BLaER1 (cell line): ENCODE measurements at regions not wholly inside any gene's neighbourhood (a gene's known extent, or its start where the extent isn't known, plus 50 kb on each side); places are given as distances from the start of the nearest gene placed in this dataset.

Experiments used
- H3K27ac ChIP-seq: shearing (Covaris generic); formaldehyde crosslinking; 2 replicates; pipeline ENCODE4 v1.8.1; 2022
- H3K27me3 ChIP-seq: shearing (Covaris generic); formaldehyde crosslinking; 2 replicates; pipeline ENCODE4 v1.8.1; 2022
- H3K36me3 ChIP-seq: shearing (Covaris generic); formaldehyde crosslinking; 2 replicates; pipeline ENCODE4 v1.8.1; 2022
- H3K4me1 ChIP-seq: shearing (Covaris generic); formaldehyde crosslinking; 2 replicates; pipeline ENCODE4 v1.8.1; 2022
- H3K4me2 ChIP-seq: shearing (Covaris generic); formaldehyde crosslinking; 2 replicates; pipeline ENCODE4 v1.8.1; 2022
- H3K4me3 ChIP-seq: shearing (Covaris generic); formaldehyde crosslinking; 2 replicates; pipeline ENCODE4 v1.8.1; 2022
- H3K9ac ChIP-seq: shearing (Covaris generic); formaldehyde crosslinking; 2 replicates; pipeline ENCODE4 v1.8.1; 2022
- H3K9me3 ChIP-seq: shearing (Covaris generic); formaldehyde crosslinking; 2 replicates; pipeline ENCODE4 v1.8.1; 2022
- H4K20me1 ChIP-seq: shearing (Covaris generic); formaldehyde crosslinking; 2 replicates; pipeline ENCODE4 v1.8.1; 2022
- Cebpa-rat ChIP-seq: shearing (Covaris generic); IDR thresholded peaks from 2 replicates; pipeline ENCODE4 v1.8.1; 2022

DNA sequence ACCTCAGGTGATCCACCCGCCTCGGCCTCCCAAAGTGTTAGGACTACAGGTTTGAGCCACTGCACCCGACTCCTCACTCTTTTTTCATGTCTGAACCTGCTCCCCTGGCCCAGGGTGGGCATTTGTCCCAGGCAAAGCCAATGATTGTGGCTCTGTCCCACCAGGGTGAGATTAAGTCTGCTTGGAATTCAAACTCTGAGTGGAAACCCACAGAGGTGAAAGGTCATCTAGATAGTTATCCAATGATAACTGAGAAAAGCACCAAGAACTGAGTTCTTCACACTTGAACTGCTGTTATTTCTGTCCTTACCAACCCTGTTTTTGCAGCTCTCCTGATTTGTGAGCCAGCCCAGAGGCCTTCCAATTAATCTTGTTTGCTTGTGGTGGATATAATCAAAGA, 62.4 kb upstream of the ACVR1 start:
- TF ChIP-seq Cebpa-rat = no peak
- Histone ChIP-seq H4K20me1 (no peaks in the 10 kb centered on the region), H3K4me1 (no peaks in the 10 kb centered on the region), H3K9me3 (no peaks in the 10 kb centered on the region), H3K4me2 (no peak overlapping the region), H3K4me3 (no peak overlapping the region), H3K36me3 (no peaks in the 10 kb centered on the region), H3K27ac (no peak overlapping the region), H3K9ac (no peak overlapping the region), H3K27me3 (no peaks in the 10 kb centered on the region)

DNA sequence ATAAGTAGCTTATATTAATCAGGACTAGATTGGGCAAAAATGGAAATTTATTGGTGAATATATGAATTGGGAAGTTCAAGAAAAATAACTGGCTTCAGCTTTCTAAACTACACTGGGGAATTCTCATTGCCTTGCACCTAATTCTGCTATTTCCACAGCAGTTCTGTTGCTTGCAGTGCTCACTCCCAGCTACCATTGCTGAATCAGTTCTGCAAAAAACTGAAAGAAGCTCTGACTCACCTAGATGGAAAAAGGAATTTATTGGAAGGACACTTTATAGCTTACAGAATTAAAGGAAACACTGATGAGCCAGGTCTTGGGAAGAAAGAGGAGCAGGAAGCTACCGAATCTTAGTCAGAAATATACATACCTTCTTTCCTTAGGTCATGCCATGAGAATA, 60.3 kb upstream of the ACVR1 start:
- no peak for TF ChIP-seq Cebpa-rat
- Histone ChIP-seq H3K4me1 (no peaks in the 10 kb centered on the region), H3K4me2 (no peak overlapping the region), H3K27ac (no peak overlapping the region), H3K4me3 (no peak overlapping the region), H4K20me1 (no peaks in the 10 kb centered on the region), H3K9ac (no peak overlapping the region), H3K27me3 (no peaks in the 10 kb centered on the region), H3K36me3 (no peaks in the 10 kb centered on the region), H3K9me3 (no peaks in the 10 kb centered on the region)

DNA sequence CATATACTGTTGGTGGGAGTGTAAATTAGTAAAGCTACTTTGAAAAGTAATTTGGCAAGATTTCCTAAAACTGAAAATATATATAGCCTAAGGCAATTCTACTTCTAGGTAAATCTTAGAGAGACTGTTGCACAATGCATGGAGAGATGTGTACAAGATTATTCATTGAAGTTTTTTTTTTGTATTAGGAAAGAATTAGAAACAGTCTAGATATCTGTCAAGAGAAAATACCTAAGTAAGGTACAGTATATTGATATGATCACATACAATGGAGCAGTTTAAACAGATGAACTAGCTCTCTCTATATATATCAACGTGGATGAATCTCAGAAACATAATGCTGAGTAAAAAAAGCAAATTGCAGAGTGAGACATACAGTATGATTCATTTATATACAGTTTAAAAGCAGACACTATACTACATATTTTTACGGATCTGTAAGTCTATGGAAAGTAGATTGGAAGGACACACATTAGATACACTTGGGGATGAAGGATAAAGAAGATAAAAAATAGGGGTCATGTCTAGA, 59.3 kb upstream of the ACVR1 start:
- H4K20me1 ChIP-seq = no peaks in the 10 kb centered on the region
- H3K27me3 ChIP-seq = no peaks in the 10 kb centered on the region
- no peaks in the 10 kb centered on the region for H3K4me1 ChIP-seq
- H3K9ac ChIP-seq = no peak overlapping the region
- H3K4me3 ChIP-seq = no peak overlapping the region
- no peak overlapping the region for H3K27ac ChIP-seq
- H3K36me3 ChIP-seq = no peaks in the 10 kb centered on the region
- no peaks in the 10 kb centered on the region for H3K9me3 ChIP-seq
- H3K4me2 ChIP-seq = no peak overlapping the region
- TF ChIP-seq Cebpa-rat = no peak

DNA sequence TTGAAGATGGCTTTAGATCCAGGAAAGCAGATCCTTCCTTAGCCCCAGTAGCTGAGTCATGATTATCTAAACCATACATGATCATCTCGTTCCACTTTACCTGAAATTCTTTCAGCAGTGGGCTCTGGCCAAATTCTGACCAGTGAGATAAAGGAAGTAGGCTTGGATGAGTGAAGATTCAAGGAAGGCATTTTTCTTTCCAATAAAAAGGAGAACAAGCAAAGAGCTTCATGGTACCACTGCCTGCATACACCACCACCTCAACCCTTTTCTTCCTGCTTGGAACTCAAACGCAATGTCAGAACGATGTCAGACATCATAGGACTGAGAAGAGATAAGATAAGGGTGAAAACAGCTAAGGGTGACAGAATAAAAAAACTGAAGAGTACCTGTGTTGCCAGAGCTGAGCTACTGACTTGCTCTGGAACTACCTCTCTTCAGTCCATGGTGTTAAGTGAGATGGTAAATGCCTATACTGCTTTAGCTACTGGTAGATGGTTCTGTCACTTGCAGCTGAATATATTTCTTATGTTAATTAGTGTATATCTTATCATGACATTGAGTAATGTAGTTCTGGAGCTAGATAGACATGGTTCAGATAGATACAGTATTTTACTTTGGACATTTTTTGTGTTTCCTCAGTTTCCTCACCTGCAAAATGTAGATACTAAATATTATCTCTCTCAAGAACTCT, 58.7 kb upstream of the ACVR1 start:
- Histone ChIP-seq H3K27ac (no peak overlapping the region), H3K27me3 (no peaks in the 10 kb centered on the region), H3K9me3 (no peaks in the 10 kb centered on the region), H3K4me2 (no peak overlapping the region), H3K4me1 (no peaks in the 10 kb centered on the region), H4K20me1 (no peaks in the 10 kb centered on the region), H3K36me3 (no peaks in the 10 kb centered on the region), H3K9ac (no peak overlapping the region), H3K4me3 (no peak overlapping the region)
- TF ChIP-seq Cebpa-rat = no peak

DNA sequence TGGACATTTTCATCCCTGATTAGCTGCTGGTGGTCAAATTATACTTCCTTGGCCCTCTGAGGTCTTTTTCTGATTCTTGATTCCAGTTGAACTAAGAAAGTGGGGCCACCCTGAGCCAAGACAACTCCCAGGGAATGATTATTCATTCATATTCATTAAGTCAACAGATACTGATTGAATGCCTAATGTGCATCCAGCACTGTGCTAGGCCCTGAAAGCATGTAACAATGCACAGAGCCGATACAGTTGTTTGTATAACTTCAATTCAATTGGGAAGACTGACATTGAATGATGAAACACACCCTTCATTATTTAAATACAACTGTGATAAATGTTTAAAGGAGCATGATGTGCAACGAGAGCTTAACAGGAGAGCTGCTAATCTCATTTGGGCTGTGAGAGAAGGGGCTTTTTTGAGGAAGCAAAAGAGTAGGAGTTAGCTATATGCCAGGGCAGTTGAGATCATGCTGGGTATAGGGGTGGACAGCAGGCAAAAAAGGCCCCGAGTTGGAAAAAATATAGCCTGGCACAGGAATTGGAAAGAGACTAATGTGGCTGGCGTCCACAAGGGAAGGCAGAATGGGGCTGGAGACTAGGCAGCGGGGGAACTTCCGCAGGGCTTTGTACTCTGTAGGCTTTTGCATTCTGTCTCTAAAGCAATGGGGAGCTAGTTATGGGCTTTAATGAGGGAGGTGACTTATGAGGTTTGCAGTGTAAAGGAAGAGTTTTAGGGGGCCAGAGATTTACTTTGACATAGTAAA, 57.2 kb upstream of the ACVR1 start:
- Histone ChIP-seq H3K4me1 (no peaks in the 10 kb centered on the region), H3K27ac (no peak overlapping the region), H3K9me3 (no peaks in the 10 kb centered on the region), H3K9ac (no peak overlapping the region), H3K4me3 (no peak overlapping the region), H4K20me1 (no peaks in the 10 kb centered on the region), H3K27me3 (no peaks in the 10 kb centered on the region), H3K4me2 (no peak overlapping the region), H3K36me3 (no peaks in the 10 kb centered on the region)
- no peak for TF ChIP-seq Cebpa-rat

DNA sequence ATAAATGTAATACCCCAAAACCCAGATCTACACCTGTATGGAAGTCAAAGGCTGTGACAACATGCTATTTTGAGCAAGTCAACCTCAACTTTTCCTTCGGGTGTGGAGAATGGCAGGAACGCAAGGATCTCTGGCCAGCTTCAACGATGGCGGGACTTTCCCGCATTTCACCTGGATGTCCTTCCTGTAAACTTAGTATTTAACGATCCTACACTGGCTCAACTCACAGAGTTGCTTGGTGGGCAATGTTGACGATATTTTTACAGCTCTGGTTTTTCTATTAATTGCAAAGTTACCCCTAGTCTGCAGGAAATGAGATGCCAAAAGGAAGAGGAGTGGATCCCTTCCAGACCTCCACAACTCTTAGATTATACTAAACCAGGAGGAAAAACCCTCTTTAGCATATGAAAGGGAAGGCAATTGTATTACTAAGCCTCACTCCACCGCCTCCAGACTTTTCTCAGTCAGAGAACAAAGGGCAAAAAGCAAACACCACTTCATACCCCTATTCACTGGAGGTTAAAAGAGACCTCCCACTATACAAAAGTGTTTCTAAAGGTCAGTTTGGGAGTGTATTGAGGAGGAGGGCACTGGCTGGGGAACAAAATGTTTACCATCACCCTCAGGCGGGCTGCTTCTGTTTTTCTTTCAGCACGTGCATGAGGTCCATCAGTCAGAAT, 56.5 kb upstream of the ACVR1 start:
- Histone ChIP-seq H4K20me1 (no peaks in the 10 kb centered on the region), H3K4me1 (no peaks in the 10 kb centered on the region), H3K4me2 (no peak overlapping the region), H3K9ac (no peak overlapping the region), H3K36me3 (no peaks in the 10 kb centered on the region), H3K27me3 (no peaks in the 10 kb centered on the region), H3K4me3 (no peak overlapping the region), H3K27ac (no peak overlapping the region), H3K9me3 (no peaks in the 10 kb centered on the region)
- TF ChIP-seq Cebpa-rat = no peak

DNA sequence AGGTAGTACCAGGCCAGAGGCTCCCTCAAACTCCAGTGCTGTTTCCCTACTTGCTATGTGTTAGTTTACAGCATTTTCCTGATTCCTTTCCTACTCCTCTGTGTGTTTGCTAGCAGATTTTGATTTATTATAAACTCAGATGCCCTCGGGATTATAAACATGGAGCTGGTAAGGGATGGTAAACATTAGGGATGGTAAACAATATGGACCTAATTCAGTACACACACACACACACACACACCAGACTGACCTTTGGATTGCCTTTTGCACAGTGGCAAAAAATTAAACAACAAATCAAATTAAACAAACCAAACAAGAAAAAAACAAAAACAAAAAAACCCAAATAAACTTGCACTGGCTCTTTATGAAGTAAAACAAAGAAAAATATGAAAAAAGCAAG, 55.4 kb upstream of the ACVR1 start:
- H3K4me2 ChIP-seq = no peak overlapping the region
- H3K4me1 ChIP-seq = no peaks in the 10 kb centered on the region
- no peak overlapping the region for H3K4me3 ChIP-seq
- no peaks in the 10 kb centered on the region for H3K27me3 ChIP-seq
- H3K36me3 ChIP-seq = no peaks in the 10 kb centered on the region
- H4K20me1 ChIP-seq = no peaks in the 10 kb centered on the region
- no peaks in the 10 kb centered on the region for H3K9me3 ChIP-seq
- H3K9ac ChIP-seq = no peak overlapping the region
- no peak for TF ChIP-seq Cebpa-rat
- no peak overlapping the region for H3K27ac ChIP-seq

DNA sequence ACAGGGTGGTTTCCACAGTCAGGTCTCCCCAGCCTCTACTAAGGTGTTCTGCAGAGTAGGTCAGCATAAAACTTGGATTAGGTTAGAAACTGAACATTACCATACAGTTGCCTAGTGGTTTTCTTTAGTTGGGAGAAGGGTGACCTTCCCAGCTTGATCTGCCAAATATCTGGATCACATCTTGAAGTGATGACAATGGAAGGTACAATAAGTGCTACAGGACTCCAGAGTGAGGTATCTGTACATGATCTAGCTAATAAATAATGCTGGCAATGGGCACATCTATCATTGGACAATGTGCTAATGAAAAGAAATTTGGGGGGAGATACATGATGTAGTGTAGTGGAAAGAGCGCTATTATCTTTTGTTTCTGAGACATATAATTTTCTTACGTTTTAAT, 54.6 kb upstream of the ACVR1 start:
- no peaks in the 10 kb centered on the region for H3K9me3 ChIP-seq
- H3K9ac ChIP-seq = no peak overlapping the region
- H3K4me3 ChIP-seq = no peak overlapping the region
- H3K36me3 ChIP-seq = no peaks in the 10 kb centered on the region
- H3K4me1 ChIP-seq = no peaks in the 10 kb centered on the region
- H4K20me1 ChIP-seq = no peaks in the 10 kb centered on the region
- no peak for TF ChIP-seq Cebpa-rat
- no peak overlapping the region for H3K27ac ChIP-seq
- H3K4me2 ChIP-seq = no peak overlapping the region
- no peaks in the 10 kb centered on the region for H3K27me3 ChIP-seq

DNA sequence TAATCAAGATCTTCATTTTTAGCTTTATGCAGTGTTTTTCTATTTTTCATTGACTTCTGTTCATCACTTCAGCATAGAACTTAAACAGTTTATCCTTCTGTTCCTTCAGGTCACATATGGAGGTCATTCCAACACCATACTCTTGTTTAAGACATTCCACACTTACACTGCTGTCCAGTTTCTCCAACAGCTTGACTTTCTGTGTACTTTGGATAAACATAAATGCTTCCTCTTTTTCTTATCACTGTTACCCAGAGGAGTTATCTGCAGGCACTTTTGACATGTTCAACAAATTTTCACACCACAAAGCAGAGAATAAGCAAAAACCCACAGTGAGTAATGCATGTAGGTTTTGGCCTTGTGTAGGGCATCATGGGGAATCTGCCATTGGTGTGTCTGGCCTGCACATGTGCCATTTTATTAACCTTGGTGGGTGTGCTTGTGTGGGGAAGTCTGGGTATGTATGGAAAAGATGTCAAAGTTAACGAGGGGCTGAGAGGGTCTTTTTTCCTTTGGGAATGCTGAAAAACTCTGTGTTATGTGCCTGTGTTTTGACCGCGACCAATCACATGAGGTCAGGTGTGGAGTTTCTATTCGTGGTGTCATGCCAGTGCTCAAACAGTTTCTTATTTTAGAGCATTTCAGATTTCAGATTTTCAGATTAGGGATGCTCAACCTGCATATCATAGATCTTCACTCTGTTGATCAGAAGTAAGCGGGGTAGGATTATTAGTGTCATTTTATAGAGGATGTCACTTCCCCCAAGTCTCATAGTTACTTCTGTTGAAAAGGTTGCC, 53.9 kb upstream of the ACVR1 start:
- H3K27me3 ChIP-seq = no peaks in the 10 kb centered on the region
- no peak overlapping the region for H3K4me3 ChIP-seq
- TF ChIP-seq Cebpa-rat = no peak
- H3K27ac ChIP-seq = no peak overlapping the region
- H4K20me1 ChIP-seq = no peaks in the 10 kb centered on the region
- H3K4me2 ChIP-seq = no peak overlapping the region
- H3K4me1 ChIP-seq = no peaks in the 10 kb centered on the region
- no peaks in the 10 kb centered on the region for H3K9me3 ChIP-seq
- no peak overlapping the region for H3K9ac ChIP-seq
- no peaks in the 10 kb centered on the region for H3K36me3 ChIP-seq
